Activated CD8-positive, alpha-beta memory T cell treated with anti-CD3 and anti-CD28 coated beads for 24 hours (primary cell): ENCODE measurements at regions not wholly inside any gene's neighbourhood (a gene's known extent, or its start where the extent isn't known, plus 50 kb on each side); places are given as distances from the start of the nearest gene placed in this dataset.
A peak's percentile ranks its signal among the peaks of the same experiment; 100 is the strongest.

Experiments
- DNase-seq: peaks from one replicate; pipeline ENCODE4 v3.0.0-alpha.2; 2020

DNA sequence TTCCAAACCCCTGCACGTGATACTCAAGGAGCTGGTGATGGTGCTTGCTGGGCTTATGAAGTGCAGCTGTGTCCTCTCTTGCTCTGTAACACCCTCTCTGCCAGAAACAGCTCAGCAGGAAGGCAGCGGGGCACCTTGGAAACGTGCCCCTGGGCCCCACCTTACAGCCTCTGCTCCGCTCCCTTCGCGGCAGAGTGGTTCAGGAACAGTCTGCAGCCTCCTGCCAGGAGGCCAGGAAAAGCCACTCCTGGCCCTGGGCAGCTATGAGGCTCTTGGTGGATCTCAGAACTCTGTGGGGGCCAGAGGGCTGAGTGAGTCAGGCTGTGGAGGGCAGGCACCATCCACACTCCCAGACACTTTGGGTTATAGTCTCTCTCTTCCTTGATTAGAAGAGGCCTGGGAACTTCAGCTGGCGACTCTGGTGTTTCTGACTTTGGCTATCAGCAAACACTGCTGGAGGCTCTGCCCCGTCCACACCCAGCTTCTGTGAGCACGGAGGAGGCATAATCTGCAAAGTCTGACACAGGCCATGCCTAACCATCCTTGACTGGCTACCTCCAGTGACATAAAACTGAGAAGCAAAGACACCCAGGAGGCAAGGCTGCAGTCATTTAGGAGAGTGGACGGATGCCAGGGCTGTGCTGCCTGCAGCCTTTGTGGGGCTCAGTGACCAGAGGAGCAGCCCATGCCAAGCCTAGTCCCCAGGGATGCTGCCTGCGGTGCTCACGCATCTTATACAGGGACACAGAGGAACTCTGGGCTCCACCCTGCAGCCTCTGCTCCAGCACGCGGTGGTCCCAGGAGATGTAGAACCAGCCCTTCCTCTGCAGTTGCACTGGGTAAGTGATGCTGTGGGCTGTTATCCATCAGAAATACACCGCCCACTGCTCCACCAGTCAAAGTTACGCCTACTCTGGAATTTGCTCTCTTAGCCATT is 65.3 kb downstream of the METRNL start:
- no peak for DNase-seq

DNA sequence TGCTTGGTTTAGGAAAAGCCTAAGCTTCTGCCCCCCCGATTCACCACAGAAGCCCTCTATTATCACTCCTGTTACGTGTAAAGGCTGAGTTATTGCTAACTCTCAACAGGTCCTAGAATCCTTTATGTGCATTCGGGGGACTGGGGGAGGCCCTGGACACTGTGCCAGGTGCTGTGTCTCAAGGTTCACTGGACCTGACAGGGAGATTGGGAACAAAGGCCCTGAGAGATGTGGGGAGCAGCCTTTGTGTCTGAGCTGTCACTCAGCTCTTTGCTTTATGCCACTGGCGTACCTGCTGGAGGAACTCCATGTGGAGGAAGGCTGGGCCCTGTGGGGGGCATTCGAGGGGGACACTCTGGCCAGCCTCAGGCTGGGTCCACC is 65.9 kb downstream of the METRNL start:
- no peak for DNase-seq

DNA sequence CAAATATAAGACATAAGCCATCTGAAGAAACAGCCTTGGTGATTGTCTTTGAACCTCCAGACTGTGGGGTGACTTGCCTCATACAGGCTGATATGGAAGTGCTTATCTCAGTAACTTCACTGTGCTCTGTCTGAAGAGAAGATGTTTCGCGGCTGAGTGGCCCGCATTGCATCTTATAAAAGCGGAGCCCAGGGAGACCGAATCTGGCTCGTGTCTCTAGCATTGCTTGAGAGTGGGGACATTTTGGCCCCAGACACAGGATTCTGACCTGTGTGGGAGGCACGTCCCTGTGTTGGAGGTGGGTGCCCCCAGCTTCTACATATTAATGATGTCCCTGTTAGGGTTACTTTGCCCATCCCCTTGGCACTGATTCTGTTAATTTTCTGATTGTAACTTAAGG is 66.4 kb downstream of the METRNL start:
- DNase-seq: peak; percentile 33

DNA sequence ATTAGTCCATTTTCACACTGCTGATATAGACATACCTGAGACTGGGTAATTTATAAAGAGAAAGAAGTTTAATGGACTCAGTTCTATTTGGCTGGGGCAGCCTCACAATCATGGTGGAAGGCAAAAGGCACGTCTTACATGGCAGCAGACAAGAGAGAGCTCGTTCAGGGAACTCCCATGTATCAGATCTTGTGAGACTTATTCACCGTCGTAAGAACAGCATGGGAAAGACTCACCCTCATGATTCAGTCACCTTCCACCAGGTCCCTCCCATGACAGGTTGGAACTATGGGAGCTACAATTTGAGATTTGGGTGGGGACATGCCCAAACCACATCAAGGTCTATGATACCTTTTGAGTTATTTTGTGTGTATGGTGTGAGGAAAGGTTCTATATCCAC is 66.9 kb downstream of the METRNL start:
- no peak for DNase-seq

DNA sequence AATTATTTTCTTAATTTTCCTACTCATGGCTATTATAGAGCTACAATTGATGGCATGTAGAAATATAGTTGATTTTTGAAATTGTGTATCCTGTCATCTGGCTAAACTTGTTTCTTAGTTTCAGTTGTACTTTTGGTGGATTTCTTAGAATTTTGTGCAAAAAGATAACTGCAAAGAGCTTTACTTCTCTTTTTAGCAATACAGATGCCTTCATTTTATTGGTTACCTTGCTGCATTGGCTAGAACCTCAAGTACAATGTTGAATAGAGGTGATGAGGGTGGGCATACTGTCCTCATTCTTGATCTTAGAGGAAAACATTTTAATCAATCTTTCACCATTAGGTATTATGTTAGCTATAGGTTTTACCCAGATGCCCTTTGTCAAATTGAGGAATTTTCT is 67.9 kb downstream of the METRNL start:
- DNase-seq: no peak

DNA sequence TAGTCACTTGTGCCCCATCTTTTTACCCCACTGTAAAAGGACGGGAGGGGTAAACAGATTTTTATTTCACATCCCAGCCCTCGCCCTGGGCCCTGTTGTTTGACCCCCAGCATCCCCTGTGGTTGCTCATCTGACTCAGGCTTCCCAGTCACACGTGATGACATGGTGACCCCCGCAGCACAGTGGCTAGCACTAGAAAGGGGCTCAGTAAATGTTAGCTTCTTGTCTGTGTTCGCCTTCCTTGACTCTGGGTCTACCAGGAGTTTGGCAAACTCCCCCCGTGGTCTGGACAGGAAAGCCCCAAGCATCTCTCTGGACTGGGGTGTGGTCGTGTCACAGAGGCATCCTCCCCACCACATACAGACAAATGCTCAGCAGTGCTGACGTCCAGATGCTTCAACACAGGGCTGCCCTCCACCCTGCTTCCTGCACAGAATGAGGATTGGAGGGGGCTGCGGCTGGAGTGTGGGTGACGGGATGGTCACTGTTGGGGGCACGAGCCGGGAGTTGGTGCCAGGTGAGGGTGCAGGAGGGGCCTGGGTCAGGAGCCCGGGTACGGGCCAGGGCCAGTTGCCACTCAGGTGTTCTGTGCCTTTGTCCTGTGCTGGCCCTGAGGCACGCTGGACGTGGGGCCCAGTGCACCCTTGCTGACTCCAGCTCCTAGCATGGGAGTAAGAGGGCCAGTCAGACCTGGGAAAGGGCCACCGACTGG is 69.1 kb downstream of the METRNL start:
- DNase-seq: no peak

DNA sequence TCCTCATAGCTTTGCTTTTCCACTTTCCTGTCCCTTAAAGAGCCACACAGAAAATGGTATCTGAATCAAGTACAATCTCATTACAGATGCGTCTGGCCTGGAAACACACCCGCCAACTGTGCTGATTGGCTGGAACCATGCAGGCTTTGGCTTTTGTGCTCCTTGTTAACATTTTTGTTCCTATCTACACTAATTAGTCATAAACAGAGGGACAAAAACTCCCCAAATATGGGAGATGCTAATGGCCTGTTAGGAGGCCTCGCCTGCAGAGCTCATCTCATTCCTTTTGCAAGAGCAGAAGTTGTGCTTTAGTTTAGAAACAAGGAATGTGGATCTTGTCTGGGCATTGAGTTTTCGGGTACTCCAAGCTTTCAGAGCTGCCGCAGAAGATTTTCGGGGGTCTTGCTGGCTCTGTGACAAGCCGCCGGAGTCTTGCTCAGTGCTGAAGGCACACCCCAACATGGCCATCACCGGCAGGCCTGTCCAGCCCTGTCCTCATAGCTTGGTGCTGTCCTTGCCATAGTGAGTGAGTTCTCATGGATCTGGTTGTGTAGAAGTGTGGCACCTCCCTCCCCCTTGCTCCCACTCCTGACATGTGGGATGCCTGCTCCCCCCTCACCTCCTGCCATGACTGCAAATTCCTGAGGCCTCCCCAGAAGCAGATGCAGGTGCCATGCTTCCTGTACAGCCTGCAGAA is 69.8 kb downstream of the METRNL start:
- no peak for DNase-seq

DNA sequence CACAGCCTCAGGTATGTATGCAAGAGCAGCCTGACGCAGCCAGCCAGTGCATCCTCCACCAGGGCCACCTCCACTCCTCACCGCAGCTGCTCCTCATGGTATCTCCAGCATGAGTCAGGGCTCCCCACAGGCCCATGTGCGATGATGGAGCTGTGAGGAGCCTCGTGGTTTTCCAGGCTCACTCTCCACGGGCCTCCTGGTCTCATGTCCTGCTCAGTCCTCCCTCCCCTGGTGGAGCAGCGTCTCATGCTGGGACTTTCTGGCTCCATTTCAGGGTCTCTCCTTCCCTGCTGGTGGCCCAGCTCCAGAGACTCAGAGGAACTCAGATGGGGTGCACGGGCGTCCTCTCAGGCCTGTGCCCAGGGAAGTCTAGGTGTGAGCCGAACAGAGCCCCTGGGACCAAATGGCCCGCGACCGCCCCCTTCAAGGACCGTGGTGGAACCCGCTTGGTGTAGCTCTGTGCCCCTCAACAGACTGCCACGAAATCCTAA is 70.4 kb downstream of the METRNL start:
- DNase-seq: no peak

DNA sequence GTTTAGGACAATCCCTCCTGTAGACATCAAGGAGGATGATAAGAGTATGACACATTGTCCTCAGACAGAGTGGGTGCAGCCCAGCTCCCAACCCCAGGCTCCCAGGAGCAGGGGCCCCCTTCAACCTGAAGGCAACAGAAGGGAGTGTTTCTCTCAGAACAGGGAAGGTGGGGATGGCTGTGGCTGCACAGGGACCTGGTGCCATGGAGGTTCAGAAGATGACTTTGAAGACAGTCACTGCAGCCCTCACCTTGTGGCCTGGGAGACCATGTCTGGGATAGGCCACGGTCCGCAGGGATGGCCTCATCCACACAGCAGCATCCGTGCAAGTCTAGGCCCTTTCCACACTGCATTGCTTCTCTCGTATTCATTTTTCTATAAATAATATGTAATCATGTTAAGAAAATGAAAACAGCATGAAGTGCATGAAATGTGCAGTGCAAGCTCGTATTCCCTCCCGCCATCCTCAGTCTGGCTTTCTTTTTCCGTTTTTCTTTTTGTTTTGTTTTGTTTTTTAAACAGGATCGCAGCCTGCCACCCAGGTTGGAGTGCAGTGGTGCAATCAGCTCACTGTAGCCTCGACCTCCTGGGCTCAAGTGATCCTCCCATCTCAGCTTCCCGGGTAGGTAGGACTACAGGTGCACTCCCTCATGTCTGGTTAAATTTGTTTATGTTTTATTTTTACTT is 71.1 kb downstream of the METRNL start:
- DNase-seq: no peak

DNA sequence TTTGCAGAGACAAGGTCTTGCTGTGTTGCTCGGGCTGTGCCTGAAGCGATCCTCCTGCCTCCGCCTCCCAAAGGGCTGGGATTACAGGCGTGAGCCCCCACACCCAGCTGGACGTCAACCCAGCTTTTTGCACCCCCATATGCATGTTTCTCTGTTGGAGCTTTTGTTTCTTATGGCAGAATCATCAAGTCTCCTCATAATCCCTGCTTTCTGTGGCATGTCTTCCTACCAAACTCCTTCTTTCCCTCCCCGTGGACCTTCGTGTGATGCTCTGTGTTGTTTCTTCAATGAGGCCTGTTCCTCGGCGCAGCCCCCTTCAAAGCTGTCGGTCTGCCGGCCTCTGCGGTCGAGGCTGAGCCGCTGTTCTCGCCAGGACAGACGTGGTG is 71.6 kb downstream of the METRNL start:
- DNase-seq: no peak

DNA sequence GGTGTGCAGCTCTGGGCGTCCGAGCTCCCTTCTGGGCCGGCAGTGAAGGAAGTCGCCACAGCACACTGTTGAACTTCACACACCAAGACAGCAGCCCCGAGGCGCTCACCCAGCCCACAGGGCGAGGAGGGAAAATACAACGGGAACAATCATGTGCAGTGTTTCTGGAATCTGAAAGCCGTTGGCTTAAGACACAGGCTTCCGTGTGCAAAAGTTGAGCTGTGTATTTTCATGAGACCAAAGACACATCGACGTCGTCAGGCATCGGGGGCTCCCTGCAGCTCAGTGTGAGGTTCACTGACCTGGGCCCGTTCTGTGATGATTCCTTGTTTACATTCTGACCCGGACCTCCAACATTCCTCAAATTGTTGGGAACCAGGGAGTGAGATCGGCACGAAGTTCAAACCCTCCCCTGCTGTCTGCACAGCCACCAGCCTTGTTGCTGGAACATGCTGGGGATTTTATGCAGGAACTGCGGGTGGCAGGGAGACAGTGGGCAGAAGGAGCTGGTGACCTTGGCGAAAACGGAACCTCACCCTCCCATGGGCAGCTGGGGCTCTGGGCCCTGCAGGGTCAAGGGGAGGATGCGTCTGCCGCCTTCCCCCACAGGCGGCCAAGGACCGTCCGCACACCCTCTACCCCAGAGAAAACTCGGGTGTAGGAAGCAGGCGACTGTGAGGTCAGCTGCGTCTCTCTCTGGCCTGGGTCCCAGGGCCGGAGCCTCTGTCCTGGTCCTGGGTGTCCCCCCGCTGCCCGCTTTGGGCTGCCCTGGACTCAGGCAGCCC is 72.2 kb downstream of the METRNL start:
- peak; percentile 33 for DNase-seq

DNA sequence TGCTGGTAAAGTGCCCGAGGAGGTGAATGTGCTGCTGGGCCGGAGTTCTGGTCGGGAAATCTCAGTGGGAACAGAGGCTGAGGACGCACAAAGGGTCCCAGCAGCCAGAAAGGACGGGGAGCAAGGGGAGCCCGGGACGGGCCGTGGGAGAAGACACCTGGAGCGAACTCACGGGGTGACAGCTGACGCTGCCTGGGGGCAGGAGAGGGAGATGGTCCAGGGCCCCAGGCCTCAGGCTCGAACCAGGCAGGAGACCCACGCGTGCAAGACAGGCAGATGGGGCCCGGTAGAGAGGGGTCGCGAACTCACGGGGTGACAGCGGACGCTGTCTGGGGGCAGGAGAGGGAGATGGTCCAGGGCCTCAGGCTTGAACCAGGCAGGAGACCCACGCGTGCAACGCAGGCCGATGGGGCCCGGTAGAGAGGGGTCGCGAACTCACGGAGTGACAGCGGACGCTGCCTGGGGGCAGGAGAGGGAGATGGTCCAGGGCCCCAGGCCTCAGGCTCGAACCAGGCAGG is 72.9 kb downstream of the METRNL start:
- DNase-seq: peak; percentile 38

DNA sequence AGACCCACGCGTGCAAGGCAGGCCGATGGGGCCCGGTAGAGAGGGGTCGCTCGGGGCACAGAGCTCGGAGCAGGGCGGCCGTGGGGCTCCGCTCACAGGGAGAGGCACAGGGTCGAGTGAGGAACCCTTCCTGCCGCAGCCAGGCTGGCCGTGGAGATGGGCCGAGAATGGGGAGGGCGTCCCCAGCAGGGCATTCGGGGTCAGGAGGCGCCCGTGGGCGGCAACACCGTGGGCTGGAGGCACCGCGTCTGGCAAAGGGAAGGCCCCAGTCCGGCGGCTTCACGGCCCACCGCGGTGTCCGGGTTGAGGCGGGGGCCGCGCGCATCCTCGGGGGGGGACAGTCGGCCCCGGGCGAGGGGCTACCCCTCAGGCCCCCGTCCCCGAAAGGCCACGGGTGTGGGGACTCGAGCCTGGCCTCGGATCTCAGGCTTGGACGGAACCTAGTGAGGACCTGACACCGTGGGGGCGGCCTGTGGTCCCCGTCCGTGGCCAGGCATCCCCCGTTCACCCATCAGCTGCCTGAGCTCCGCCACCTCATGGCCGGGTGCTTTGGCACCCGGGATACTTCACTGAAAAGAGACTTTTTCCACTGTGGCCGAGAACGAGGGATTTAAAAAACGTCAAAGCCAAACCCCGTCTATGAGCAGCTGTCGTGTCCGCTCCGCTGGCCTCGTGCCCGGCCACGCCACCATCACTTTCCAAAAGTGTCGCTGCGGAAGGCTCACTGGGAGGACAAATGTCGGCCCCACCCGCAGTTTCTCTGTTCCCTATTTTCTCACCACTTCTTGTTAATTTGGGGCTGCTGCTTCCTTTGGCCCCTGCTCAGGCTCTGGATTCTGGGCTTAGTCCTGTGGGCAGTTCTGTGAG is 73.6 kb downstream of the METRNL start:
- DNase-seq: no peak

DNA sequence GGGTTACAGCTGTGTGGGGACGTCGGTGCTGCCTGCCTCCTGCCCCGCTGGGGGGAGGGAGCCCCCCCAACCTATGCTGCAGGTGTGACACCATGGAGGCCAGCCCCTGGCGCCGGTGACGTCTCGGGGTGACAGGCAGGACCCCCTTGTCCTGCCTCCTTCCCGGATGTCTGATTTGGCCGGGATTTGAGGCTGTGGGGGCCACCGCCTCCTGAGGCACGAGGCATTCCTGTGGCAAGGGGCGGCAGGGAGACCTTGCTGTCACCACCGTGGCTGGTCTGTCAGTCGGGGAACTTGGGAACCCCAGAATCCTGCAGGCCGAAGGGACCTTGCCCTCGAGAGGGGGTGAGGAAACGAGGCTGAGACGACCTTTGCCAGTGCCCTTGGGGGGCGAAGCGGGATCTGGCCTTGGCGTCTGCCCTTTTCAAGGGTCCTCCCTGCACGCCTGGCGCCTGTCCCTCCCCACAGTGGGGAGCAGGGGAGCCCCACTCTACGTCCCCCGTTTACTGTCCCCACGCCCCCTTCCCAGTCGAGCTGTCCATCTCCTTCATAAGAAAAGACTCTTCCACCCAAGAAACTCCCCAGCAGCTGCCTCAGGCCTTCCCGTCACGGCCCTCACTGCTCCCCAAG is 74.4 kb downstream of the METRNL start:
- no peak for DNase-seq

DNA sequence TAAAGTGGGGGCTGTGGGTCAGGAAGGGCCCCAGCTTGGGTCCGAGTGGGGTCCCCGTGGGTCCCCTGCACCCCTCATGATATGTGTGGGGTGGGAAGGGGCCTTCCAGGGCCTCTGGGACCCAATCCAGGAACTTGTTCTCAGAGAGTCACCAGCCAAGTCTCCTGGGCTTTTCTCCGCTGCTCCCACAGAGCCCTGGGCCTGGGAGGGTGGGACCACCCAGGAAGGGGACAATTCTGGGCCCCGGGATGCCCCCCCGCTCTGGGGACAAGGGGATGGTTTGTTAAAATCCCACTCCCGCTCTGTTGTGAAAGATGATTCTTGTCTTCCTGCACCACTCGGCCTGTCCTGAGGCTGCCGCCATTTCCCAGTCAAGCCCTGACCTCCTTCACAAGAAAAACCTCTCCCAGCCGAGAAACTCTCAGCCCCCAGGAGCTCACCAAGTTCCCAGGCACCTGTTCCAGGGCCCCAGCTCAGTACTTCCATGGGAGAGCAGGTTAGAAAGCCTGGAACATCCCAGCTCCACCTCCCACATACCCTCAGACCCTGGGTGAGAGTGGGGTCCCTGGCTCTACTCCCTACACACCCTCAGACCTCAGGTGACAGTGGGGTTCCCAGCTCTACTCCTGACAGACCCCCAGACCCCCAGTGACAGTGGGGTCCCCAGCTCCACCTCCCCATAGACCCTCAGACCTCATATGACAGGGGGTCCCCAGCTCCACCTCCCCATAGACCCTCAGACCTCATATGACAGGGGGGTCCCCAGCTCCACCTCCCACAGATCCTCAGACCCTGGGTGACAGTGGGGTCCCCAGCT is 75.1 kb downstream of the METRNL start:
- DNase-seq: peak; percentile 51

DNA sequence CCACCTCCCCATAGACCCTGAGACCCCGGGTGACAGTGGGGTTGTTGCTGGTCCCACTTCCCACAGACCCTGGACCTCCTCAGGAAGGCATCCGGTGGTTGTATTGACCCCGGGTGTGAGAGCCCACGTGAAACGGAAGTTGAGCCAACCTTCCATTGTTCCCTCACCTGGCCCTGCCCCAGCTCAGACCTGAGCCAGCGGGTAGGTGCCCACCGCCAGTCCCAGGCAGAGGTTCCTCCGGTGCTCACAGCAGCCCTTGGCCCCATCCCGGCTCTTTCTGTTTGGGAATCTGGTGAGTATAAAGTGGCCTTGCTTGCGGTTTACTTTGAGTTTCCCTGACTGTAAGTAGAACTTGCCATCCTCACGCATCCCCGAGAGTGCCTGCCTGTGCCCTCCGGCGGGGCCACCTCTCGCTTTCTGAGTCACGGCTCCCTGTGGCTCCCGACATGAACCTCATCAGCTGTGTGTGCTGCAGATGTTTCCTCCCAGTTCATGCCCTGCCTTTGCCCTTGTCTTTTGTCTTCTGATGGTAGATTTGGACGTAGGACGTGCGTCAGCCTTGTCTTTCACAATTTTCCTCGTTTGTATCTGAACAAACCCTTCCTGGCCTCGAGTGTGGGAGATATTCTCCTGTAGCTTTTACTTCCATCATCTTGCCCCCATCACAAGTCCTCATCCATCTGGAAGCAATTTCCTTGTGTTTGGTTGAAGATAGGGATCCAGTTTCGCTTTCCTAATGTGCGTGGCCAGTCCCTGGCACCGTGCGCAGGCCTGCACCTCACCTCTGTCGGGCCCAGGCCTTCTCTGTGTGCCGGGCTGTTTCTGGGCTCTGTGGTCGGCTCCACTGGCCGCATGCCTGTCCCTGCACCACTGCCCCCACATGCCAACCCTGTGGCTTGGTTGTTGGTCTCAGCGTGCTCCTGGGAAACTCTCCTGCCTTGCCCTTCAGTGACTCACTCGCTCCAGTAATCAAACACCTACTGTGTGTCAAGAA is 76.0 kb downstream of the METRNL start:
- peak; percentile 54 for DNase-seq

DNA sequence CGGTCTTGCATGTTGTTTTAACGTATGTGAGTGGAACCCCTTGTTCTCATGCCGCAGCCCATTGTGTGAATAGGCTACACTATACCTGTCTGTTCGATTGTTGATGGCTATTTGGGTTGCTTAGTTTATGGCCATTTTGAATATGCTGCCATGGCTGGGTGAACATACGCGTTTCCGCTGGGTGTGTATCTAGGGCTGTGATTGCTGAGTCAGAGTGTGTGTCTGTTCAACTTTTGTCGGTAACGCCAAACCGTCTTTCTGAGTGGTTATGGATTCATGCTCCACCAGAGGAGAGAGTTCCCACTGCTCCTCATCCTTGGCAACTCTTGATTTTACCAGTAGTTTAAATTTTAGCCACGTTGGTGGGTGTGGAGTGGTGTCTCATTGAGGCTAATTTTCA is 77.0 kb downstream of the METRNL start:
- peak; percentile 32 for DNase-seq
